ENCODE measurements at regions not wholly inside any gene's neighbourhood (a gene's known extent, or its start where the extent isn't known, plus 50 kb on each side); places are given as distances from the start of the nearest gene placed in this dataset.

GRCh38 chr9:27847818-27848217 is 274.5 kb upstream of the C9orf72 start:
- no peak overlapping the region for H3K4me3 Mint-ChIP-seq
- no peaks in the 10 kb centered on the region for H3K4me1 Mint-ChIP-seq (ENCODE audit: low read depth)
- POLR2A ChIA-PET: no interaction called here
- intact Hi-C loops (cut with micrococcal nuclease): no loop called here
- peaks cover 6% of the 10 kb centered on the region for H3K27me3 Mint-ChIP-seq
- H3K36me3 Mint-ChIP-seq (ENCODE audit: low read depth): no peaks in the 10 kb centered on the region
- no peak for TF ChIP-seq CTCF (IDR thresholded peaks at IDR 0.05)
- H3K9me3 Mint-ChIP-seq: peaks cover 2% of the 10 kb centered on the region
- H3K27ac Mint-ChIP-seq: no peak overlapping the region
- DNase-seq: no peak
- ATAC-seq: no peak
- CTCF ChIA-PET: no interaction called here

- peaks cover 2% of the 10 kb centered on the region for H3K9me3 Mint-ChIP-seq
- no peak overlapping the region for H3K27ac Mint-ChIP-seq
- H3K4me3 Mint-ChIP-seq: no peak overlapping the region
- TF ChIP-seq CTCF (IDR thresholded peaks at IDR 0.05): no peak
- H3K4me1 Mint-ChIP-seq (ENCODE audit: low read depth): no peaks in the 10 kb centered on the region
- POLR2A ChIA-PET: no interaction called here
- no peaks in the 10 kb centered on the region for H3K36me3 Mint-ChIP-seq (ENCODE audit: low read depth)
- intact Hi-C loops (cut with micrococcal nuclease): no loop called here
- H3K27me3 Mint-ChIP-seq: peaks cover 6% of the 10 kb centered on the region
- DNase-seq: no peak
- CTCF ChIA-PET: no interaction called here
- ATAC-seq: no peak
Observed at GRCh38 chr9:27848315-27848714, 275.0 kb upstream of the C9orf72 start.

GRCh38 chr9:27851858-27852257 is 278.6 kb upstream of the C9orf72 start:
- DNase-seq: no peak
- TF ChIP-seq CTCF (IDR thresholded peaks at IDR 0.05): no peak
- no peak overlapping the region for H3K27ac Mint-ChIP-seq
- no peaks in the 10 kb centered on the region for H3K36me3 Mint-ChIP-seq (ENCODE audit: low read depth)
- no peak for ATAC-seq
- intact Hi-C loops (cut with micrococcal nuclease): no loop called here
- H3K4me3 Mint-ChIP-seq: no peak overlapping the region
- CTCF ChIA-PET: no interaction called here
- H3K4me1 Mint-ChIP-seq (ENCODE audit: low read depth): no peaks in the 10 kb centered on the region
- POLR2A ChIA-PET: no interaction called here
- no peaks in the 10 kb centered on the region for H3K9me3 Mint-ChIP-seq
- H3K27me3 Mint-ChIP-seq: peaks cover 6% of the 10 kb centered on the region

GRCh38 chr9:27853529-27853928 is 280.2 kb upstream of the C9orf72 start:
- intact Hi-C loops (cut with micrococcal nuclease): no loop called here
- ChIA-PET CTCF (no interaction called here), POLR2A (no interaction called here)
- ATAC-seq (no peak), DNase-seq (no peak)
- H3K4me3 Mint-ChIP-seq: no peak overlapping the region
- H3K9me3 Mint-ChIP-seq: no peaks in the 10 kb centered on the region
- no peak for TF ChIP-seq CTCF (IDR thresholded peaks at IDR 0.05)
- no peak overlapping the region for H3K27ac Mint-ChIP-seq
- peaks cover 7% of the 10 kb centered on the region for H3K27me3 Mint-ChIP-seq
- no peaks in the 10 kb centered on the region for H3K4me1 Mint-ChIP-seq (ENCODE audit: low read depth)
- no peaks in the 10 kb centered on the region for H3K36me3 Mint-ChIP-seq (ENCODE audit: low read depth)

- no peak overlapping the region for H3K27ac Mint-ChIP-seq
- no peak for ATAC-seq
- no peak overlapping the region for H3K4me3 Mint-ChIP-seq
- no peak for DNase-seq
- H3K4me1 Mint-ChIP-seq (ENCODE audit: low read depth): no peaks in the 10 kb centered on the region
- no peaks in the 10 kb centered on the region for H3K36me3 Mint-ChIP-seq (ENCODE audit: low read depth)
- POLR2A ChIA-PET: no interaction called here
- intact Hi-C loops (cut with micrococcal nuclease): no loop called here
- TF ChIP-seq CTCF (IDR thresholded peaks at IDR 0.05): no peak
- CTCF ChIA-PET: interaction anchor here (1.2 kb wide), 1 partner anchor 13 kb away, joined by 3 read pairs; no protein-coding TSS in a partner anchor
- peaks cover 4% of the 10 kb centered on the region for H3K27me3 Mint-ChIP-seq
- H3K9me3 Mint-ChIP-seq: no peaks in the 10 kb centered on the region
Observed at GRCh38 chr9:27856054-27856453, 282.8 kb upstream of the C9orf72 start.
